ENCODE measurements at regions not wholly inside any gene's neighbourhood (a gene's known extent, or its start where the extent isn't known, plus 50 kb on each side); places are given as distances from the start of the nearest gene placed in this dataset.
"Not testable (repeated sequence)": the region's sequence is repeated elsewhere in the genome, so short reads cannot be mapped to it uniquely, and the experiment has no call there.

- DNase-seq (ENCODE audit: low spot score), result no peak
Observed at GRCh38 chr2:161067846-161068350, 92.3 kb upstream of the TANK start.

GRCh38 chr2:161068670-161069069, 91.6 kb upstream of the TANK start:
- DNase-seq (ENCODE audit: low spot score), result no peak

DNA sequence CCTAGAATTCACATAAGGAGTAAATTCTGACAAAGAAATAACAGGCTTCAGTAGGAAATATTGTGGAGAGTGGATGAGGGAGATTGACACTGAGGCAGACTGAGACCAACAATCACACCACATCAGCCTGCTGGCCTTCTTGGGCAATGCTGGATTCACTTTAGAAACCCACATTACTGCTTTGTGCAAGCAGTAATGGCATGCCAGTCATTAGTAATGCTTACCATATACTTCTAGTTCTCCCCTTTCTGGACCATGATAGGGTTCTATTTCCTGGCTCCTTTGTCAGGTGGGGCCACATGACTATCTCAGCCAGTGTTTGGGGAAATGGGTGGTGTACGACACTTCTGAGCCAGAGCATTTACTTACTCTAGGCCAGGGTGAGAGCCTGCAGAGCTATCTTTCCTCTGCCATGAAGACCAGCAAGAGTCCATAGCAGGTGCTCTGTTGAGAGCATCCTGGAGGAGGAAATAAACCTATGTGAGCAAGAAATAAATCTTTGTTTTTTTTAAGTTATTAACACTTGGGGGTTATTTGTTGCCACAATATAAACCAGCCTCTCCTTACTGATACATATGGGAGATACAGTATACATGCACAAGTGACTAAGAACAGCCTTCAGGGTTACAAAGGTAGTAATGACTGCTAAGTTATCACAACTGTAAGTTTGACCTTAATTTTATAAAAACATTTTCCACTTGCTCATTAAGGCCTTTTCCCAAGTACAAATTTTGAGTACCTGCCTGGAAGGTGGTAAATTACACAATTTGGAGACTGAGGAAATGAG, 89.3 kb upstream of the TANK start:
- no peak for DNase-seq (ENCODE audit: low spot score)

DNA sequence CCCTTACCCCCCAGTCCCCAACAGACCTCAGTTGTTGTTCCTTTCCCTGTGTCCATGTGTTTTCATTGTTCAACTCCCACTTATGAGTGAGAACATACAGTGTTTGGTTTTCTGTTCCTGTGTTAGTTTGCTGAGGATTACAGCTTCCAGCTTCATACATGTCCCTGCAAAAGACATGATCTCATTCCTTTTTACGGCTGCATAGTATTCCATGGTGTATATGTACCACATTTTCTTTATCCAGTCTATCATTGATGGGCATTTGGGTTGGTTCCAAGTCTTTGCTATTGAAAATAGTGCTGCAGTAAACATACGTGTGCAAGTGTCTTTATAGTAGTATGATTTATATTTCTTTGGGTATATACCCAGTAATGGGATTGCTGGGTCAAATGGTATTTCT, 87.8 kb upstream of the TANK start:
- DNase-seq (ENCODE audit: low spot score), result not testable (repeated sequence)

- DNase-seq (ENCODE audit: low spot score), result no peak
Observed at GRCh38 chr2:161075701-161076100, 84.5 kb upstream of the TANK start.

DNA sequence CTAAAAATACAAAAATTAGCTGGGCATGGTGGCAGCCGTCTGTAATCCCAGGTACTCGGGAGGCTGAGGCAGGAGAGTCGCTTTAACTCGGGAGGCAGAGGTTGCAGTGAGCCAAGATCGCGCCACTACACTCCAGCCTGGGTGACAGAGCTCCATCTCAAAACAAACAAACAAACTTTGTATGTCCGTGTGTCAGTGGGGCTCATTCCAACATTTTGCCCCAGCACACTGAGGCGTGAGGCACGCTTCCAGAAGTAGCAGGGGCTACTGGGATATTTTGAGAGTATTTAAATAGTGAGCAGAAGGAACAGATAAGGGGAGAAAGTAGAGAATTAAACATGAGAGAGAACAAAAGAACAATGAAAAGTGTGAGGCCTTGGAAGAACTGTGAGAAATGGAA, 83.3 kb upstream of the TANK start:
- DNase-seq (ENCODE audit: low spot score), result no peak

- no peak for DNase-seq (ENCODE audit: low spot score)
Observed at GRCh38 chr2:161077367-161078210, 82.6 kb upstream of the TANK start.

DNA sequence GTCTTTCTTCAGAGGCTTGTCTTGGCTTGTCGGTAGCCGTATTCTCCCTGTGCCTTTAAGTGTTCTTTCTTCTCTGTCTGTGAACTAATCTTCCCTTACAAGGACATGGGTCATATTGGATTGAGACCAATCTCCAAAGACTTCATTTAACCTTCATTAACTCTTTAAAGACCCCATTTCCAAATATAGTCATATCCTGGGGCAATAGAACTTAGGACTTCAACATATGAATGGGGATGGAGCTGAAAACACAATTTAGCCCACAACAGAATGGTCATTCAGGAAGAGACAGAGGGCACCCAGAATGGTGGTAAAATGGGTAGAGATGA, 82.1 kb upstream of the TANK start:
- DNase-seq (ENCODE audit: low spot score), result no peak

DNA sequence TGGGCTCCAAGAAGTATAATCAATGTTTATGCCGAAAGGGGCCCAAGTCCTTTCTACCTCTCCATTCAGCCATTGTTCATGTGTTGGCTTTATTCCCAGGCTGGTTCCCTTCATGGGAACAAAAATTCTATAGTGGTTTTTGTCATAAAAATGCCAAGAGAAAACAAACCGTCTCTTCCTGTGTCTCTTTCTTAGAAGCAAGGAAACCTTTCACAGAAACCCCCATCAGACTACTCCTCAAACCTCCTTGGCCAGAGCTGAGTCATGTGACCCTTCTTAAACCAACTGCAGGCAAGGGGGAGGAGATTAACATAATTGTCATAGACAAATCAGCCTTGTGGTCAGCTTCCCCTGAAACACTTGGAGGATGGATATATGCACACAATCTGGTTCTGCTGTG, 75.1 kb upstream of the TANK start:
- DNase-seq (ENCODE audit: low spot score), result no peak

DNA sequence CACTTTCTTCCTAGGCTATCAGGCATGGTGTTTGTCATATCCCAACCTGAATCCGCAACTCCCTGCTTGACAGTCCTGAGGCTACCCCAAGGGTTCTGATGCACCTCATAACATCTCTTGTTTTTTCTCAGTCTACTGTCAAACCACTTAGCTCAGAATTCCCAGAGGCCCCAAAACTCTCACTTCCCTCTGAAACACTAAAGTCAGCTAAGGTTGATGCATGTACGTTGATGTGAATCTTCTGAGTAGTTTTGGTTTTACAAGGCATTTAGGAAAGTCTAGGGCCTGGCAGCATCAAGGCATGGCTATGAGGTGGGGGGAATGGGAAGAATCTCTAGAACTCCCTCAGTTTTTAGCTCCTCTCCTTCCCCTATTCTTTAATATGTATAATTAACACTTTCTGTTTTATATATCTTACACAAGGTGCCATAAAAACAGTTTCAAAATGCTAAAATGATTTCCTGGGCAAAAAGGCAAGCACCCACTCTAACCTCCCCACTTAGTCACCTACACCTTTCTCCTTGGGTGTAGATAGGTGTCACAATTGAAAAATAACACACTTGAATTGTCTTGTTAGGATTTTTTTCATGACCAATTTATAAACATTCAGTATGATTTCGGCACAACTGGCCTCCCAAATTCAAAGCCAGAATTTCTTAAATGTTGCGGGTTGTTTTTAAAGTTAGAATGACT, 71.4 kb upstream of the TANK start:
- no peak for DNase-seq (ENCODE audit: low spot score)

GRCh38 chr2:161090411-161090810, 69.8 kb upstream of the TANK start:
- DNase-seq (ENCODE audit: low spot score), result no peak

DNA sequence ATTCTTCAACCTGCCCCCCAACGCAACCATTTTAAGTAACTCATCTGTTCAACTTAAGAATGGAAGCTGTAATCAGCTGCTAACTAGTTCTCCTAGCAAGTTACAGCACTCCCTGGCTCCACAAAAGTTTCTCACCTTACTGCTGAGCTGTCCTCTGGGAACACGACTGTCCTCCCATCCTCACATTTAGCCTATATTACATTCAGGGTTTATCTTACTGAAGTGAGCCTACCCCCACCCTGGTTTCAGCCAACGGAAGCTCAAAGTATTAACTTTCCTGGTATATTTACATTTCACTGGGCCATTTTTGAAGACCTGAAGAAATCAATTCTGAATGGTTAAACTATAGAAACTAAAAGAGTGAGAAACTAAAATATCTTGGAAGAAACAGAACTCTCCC, 64.9 kb upstream of the TANK start:
- DNase-seq (ENCODE audit: low spot score), result no peak

DNA sequence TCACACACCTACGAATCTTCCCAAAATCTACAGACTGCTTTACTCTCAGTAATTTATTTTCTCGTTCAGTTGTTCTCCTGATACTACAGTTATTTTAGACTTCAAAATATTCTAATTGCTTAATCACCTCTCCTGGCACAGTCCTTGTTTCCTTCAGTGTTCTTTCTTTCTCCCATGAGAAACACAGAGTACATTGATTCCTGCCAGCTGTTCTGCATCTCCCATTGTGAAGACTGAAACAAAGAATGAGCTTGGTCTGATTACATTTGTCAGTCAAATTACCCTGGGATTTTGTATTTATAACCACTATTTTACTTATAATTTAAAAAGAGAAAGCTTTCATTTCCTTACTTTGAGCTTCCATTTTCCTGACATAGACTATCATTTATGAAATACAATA, 63.9 kb upstream of the TANK start:
- DNase-seq (ENCODE audit: low spot score), result no peak

GRCh38 chr2:161097157-161097556, 63.1 kb upstream of the TANK start:
- no peak for DNase-seq (ENCODE audit: low spot score)

- DNase-seq (ENCODE audit: low spot score), result no peak
Observed at GRCh38 chr2:161100211-161100895, 59.9 kb upstream of the TANK start.

DNA sequence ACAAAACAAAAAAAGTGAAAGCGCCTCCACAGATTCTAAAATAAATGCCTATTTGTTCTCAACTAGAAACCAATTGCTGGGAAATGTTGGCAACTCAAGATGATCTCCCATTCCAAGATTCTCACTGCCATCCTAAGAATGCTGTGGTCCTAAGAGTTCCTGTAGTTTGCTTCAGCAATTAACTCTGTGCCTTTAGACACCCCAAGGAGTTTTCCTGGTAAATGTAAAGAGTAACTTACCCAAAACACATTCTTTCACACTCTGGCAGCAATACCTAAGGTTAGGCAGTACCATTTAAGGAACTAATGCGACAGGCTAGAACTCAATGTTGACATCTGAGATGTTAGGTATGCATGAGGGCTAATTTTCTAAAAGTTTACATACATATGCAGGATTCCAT, 58.8 kb upstream of the TANK start:
- no peak for DNase-seq (ENCODE audit: low spot score)

DNA sequence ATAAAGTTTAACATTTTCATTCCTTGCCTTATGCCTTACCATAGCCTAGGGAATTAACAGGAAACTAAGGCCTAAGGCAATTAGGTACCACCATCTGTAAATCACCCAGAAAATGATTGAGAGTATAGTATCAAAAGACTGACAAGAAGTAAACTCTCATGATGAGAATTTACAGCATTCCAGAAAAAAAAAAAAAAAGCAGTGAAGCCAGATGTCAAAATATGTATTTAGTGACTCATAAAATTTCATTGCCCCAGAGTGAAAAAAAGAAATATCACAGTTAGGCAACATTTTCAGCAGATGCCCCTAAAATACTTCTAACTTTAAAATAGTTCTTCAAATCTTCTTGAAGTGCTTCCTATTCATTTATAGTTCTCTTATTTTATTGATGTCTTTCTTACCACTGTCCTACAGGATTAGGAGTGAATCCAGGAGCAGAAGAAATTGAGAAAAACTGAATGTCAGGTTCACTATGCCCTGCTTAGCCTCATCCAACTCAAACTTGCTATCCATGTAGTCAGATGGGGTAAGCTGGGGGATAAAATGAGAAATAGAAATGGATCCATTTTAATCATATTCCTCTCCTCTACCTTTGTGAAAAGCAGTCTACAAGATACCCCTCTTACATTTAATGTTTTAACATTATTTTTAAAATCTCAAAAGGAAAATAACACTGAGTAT, 57.3 kb upstream of the TANK start:
- no peak for DNase-seq (ENCODE audit: low spot score)

DNA sequence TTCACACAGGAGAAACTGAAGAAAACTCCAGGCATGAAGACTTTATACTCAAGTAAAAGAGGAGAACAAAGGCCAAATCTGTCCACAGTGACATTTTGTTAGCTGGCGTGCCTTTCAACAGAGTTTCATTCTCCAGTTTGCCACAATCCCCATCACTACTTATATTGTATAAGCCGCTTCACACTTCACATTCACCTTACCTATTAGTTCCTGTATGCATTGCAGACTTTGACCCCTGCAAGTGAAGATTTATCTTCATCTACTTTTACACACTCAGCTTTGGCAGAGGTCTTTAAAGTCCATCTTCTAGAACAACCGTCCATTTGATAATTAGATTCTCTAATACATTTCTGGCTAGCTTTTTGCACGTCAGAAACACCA, 56.8 kb upstream of the TANK start:
- no peak for DNase-seq (ENCODE audit: low spot score)

GRCh38 chr2:161104054-161104553, 56.1 kb upstream of the TANK start:
- DNase-seq (ENCODE audit: low spot score), result no peak

- no peak for DNase-seq (ENCODE audit: low spot score)
Observed at GRCh38 chr2:161107265-161107664, 53.0 kb upstream of the TANK start.
